ENCODE measurements at regions not wholly inside any gene's neighbourhood (a gene's known extent, or its start where the extent isn't known, plus 50 kb on each side); places are given as distances from the start of the nearest gene placed in this dataset.

DNA sequence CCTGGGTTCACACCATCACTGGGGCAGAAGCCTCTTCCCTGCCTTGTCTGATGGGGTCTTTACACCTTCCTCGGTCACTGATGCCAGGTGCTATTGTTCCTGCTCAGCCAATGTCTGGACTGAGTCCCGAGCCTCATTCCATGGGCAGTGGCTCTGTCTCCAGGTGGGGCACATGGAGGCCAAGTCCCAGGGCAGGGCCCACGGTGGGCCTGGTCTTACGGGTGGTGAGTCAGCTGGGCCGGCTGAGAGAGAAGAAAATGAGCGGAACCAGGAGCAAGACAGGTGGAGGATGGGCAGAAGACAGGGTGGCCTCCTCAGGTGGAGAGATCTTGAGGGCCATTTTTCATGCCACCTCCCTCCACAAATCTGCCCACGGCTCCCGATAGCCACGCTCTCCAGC lies 131.7 kb upstream of the FAM20C start:
- TF ChIP-seq, protein P1, sequence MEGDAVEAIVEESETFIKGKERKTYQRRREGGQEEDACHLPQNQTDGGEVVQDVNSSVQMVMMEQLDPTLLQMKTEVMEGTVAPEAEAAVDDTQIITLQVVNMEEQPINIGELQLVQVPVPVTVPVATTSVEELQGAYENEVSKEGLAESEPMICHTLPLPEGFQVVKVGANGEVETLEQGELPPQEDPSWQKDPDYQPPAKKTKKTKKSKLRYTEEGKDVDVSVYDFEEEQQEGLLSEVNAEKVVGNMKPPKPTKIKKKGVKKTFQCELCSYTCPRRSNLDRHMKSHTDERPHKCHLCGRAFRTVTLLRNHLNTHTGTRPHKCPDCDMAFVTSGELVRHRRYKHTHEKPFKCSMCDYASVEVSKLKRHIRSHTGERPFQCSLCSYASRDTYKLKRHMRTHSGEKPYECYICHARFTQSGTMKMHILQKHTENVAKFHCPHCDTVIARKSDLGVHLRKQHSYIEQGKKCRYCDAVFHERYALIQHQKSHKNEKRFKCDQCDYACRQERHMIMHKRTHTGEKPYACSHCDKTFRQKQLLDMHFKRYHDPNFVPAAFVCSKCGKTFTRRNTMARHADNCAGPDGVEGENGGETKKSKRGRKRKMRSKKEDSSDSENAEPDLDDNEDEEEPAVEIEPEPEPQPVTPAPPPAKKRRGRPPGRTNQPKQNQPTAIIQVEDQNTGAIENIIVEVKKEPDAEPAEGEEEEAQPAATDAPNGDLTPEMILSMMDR (IDR thresholded peaks at IDR 0.05; ENCODE audit: insufficient read depth, low read depth, low read length): no peak
- TF ChIP-seq EZH2 (IDR thresholded peaks at IDR 0.05; ENCODE audit: insufficient read depth, low read length): no peak
